ENCODE measurements at regions not wholly inside any gene's neighbourhood (a gene's known extent, or its start where the extent isn't known, plus 50 kb on each side); places are given as distances from the start of the nearest gene placed in this dataset.

DNA sequence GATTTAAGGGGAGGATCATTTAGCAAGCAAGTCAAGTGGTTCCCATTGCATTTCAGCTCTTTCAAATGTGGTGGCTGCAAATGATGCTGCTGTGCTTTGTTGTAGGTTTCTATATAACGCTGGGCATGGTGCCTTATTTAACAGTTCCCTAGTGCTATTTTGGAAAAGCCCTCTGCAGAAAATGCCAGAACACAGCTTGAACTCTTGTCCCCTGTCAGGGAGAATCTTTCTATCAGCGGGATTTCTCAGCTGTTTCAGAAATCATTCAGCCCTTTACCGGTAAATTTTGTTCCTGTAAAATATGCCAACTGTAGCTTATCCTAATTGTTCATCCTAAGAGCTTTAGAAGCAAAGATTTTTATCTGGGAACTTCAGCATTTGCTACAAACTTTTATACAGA, 77.8 kb upstream of the DTNA start:
- Histone ChIP-seq H3K27me3 (ENCODE audit: insufficient read depth, low read depth, severe bottlenecking) (no peaks in the 10 kb centered on the region), H3K4me3 (ENCODE audit: low read depth, low read length) (no peak overlapping the region), H3K27ac (no peak overlapping the region), H3K9me3 (ENCODE audit: severe bottlenecking) (no peaks in the 10 kb centered on the region), H3K36me3 (no peaks in the 10 kb centered on the region)
- no peak for TF ChIP-seq CTCF (IDR thresholded peaks at IDR 0.05; ENCODE audit: low read depth, low read length)
- no peak for DNase-seq

- Histone ChIP-seq H3K36me3 (no peaks in the 10 kb centered on the region), H3K27ac (no peak overlapping the region), H3K4me3 (ENCODE audit: low read depth, low read length) (no peak overlapping the region), H3K9me3 (ENCODE audit: severe bottlenecking) (no peaks in the 10 kb centered on the region), H3K27me3 (ENCODE audit: insufficient read depth, low read depth, severe bottlenecking) (no peaks in the 10 kb centered on the region)
- DNase-seq = no peak
- no peak for TF ChIP-seq CTCF (IDR thresholded peaks at IDR 0.05; ENCODE audit: low read depth, low read length)
Observed at GRCh38 chr18:34633368-34633767, 76.7 kb upstream of the DTNA start.

GRCh38 chr18:34637094-34637801, 72.8 kb upstream of the DTNA start:
- H3K36me3 ChIP-seq = no peaks in the 10 kb centered on the region

GRCh38 chr18:34639687-34640086, 70.4 kb upstream of the DTNA start:
- H3K27me3 ChIP-seq (ENCODE audit: insufficient read depth, low read depth, severe bottlenecking) = no peaks in the 10 kb centered on the region

More at GRCh38 chr18:34637094-34637801, 72.8 kb upstream of the DTNA start:
- TF ChIP-seq CTCF (IDR thresholded peaks at IDR 0.05; ENCODE audit: low read depth, low read length) = no peak
- no peaks in the 10 kb centered on the region for H3K27me3 ChIP-seq (ENCODE audit: insufficient read depth, low read depth, severe bottlenecking)
- no peak for DNase-seq
- no peak overlapping the region for H3K4me3 ChIP-seq (ENCODE audit: low read depth, low read length)
- no peaks in the 10 kb centered on the region for H3K9me3 ChIP-seq (ENCODE audit: severe bottlenecking)
- no peak overlapping the region for H3K27ac ChIP-seq

DNA sequence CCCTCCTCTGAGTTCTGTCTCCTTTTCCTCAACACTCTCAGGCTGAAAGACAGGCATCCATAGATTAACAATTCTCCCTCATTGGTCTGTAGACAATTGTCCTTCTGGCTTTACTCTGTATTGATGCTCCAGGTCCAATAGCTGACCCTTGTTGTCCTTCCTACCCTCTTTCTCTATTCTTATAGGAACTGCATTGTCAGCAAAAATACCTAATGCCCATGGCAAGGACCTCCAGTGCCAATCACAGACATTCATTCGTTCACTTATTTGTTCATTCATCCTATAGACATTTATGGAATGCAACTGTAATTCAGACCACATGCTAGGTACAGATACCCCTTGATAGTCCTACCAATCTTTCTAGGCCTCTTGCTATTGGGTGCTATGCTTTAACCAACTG, 69.8 kb upstream of the DTNA start:
- Histone ChIP-seq H3K36me3 (no peaks in the 10 kb centered on the region), H3K27me3 (ENCODE audit: insufficient read depth, low read depth, severe bottlenecking) (no peaks in the 10 kb centered on the region), H3K27ac (no peak overlapping the region), H3K9me3 (ENCODE audit: severe bottlenecking) (no peaks in the 10 kb centered on the region), H3K4me3 (ENCODE audit: low read depth, low read length) (no peak overlapping the region)
- DNase-seq = no peak
- no peak for TF ChIP-seq CTCF (IDR thresholded peaks at IDR 0.05; ENCODE audit: low read depth, low read length)

More at GRCh38 chr18:34639687-34640086, 70.4 kb upstream of the DTNA start:
- Histone ChIP-seq H3K4me3 (ENCODE audit: low read depth, low read length) (no peak overlapping the region), H3K36me3 (no peaks in the 10 kb centered on the region), H3K27ac (no peak overlapping the region), H3K9me3 (ENCODE audit: severe bottlenecking) (no peaks in the 10 kb centered on the region)
- no peak for DNase-seq
- TF ChIP-seq CTCF (IDR thresholded peaks at IDR 0.05; ENCODE audit: low read depth, low read length) = no peak

DNA sequence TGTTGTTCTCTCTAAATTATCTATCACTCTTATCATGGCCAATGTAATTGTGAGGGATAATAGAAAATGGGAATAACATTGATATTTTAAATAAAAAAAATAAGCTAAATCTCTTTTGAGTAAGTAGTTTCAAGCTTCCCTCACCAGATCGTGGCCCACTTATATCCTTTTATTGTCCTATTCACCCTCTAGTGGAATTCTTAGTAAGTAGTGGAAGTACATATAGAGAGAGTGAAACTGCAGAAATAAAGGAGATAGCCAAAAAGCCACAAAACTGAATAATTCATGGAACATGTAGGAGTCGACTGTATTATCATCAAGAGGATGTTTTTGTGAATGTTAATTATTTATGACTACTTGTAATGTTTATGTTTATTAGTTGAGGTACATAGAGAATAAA, 66.1 kb upstream of the DTNA start:
- H3K9me3 ChIP-seq (ENCODE audit: severe bottlenecking) = no peaks in the 10 kb centered on the region
- H3K4me3 ChIP-seq (ENCODE audit: low read depth, low read length) = no peak overlapping the region
- TF ChIP-seq CTCF (IDR thresholded peaks at IDR 0.05; ENCODE audit: low read depth, low read length) = no peak
- no peak for DNase-seq
- H3K27me3 ChIP-seq (ENCODE audit: insufficient read depth, low read depth, severe bottlenecking) = no peaks in the 10 kb centered on the region
- H3K36me3 ChIP-seq = no peaks in the 10 kb centered on the region
- no peak overlapping the region for H3K27ac ChIP-seq
